Pancreas (tissue), 10 donors: ENCODE measurements at regions not wholly inside any gene's neighbourhood (a gene's known extent, or its start where the extent isn't known, plus 50 kb on each side); places are given as distances from the start of the nearest gene placed in this dataset.

Experiments used
- ATAC-seq, 4 donors: fragments of 200-7000 bp; cut with Tn5 transposase; one replicate each; pipeline versions ENCODE4 v1.8.0 to v1.9.1; 2020; ENCODE audit warnings: mild to moderate bottlenecking in 4 of 4, moderate library complexity in 4 of 4
- DNase-seq, 6 donors: peaks; one replicate each; pipeline ENCODE4 v3.0.0-alpha.2; 2020
- FAIRE-seq: peaks from 2 replicates; lab custom pipeline; 2012; peaks lifted over from hg19 to GRCh38; lab: Jason Lieb, UNC
- H3K27ac ChIP-seq, 4 donors: fragments of 200-600 bp; sonication (generic); 1 replicate in 3 of 4; 2 replicates in 1 of 4; pipeline versions ENCODE4 v1.5.0 to v1.8.0; 2020
- H3K27me3 ChIP-seq, 4 donors: fragments of 200-600 bp; one replicate each; pipeline ENCODE4 v1.8.0; 2021
- H3K36me3 ChIP-seq, 3 donors: fragments of 200-600 bp; sonication (generic) in 1 of 3; one replicate each; pipeline versions ENCODE4 v1.5.0 to v1.8.0; 2020 to 2021
- H3K4me1 ChIP-seq, 3 donors: fragments of 200-600 bp; one replicate each; pipeline ENCODE4 v1.8.0; 2021
- H3K4me3 ChIP-seq, 4 donors: fragments of 200-600 bp; sonication (generic) in 2 of 4; one replicate each; pipeline versions ENCODE4 v1.5.0 to v1.8.0; 2020 to 2021
- H3K9me3 ChIP-seq, 4 donors: fragments of 200-600 bp; one replicate each; pipeline ENCODE4 v1.8.0; 2021
- CTCF ChIP-seq, 4 donors: fragments of 200-600 bp; sonication (generic) in 3 of 4; IDR thresholded peaks; one replicate each; pipeline versions ENCODE4 v1.5.0 to v1.8.0; 2021; ENCODE audit warnings: antibody characterized with exemption in 4 of 4
- WGBS, 2 donors: extraction: QIAGEN DNeasy Blood & Tissue Kit; methylation state at CpG; one replicate each; pipeline ENCODE4 v1.1.7; 2013; 5-methylcytosine and 5-hydroxymethylcytosine counted together
- intact Hi-C, 3 donors: fragments of 100-400 bp; cut with DNase I; formaldehyde crosslinking; loops; one replicate each; pipeline versions ENCODE4 v1.11.1 to v1.14.2; 2022
- donor health status: healthy with polysubstance abuse.
- donor health status: DM: no; HTN: no; CAD: no; lungs with moderate emphysema.
- donor health status: DM: no; HTN: no; CAD: no.
- donor health status: control.
- donor health status: control.
- donor health status: Bipolar disorder and iron deficiency.
- donor health status: DM: yes; HTN: yes; CAD: no.
- donor health status: DM: no; HTN: no; CAD: no.
- donor health status: DM: no; HTN: no; CAD: no.
- donor health status: DM: yes; HTN: yes; CAD: no.

GRCh38 chr5:110852053-110852452 is 113.2 kb downstream of the SLC25A46 start:
- no peaks in the 10 kb centered on the region for H3K36me3 ChIP-seq
- no peak for TF ChIP-seq CTCF (IDR thresholded peaks at IDR 0.05)
- no peak overlapping the region for H3K27ac ChIP-seq
- no peak overlapping the region for H3K4me3 ChIP-seq
- intact Hi-C loops, result no loop called here
- ATAC-seq (no peak), FAIRE-seq (no peak), DNase-seq (no peak)
- no peaks in the 10 kb centered on the region for H3K9me3 ChIP-seq
- H3K4me1 ChIP-seq, result no peaks in the 10 kb centered on the region
- H3K27me3 ChIP-seq, result no peaks in the 10 kb centered on the region

GRCh38 chr5:110852541-110852940 is 113.7 kb downstream of the SLC25A46 start:
- Histone ChIP-seq H3K4me1 (no peaks in the 10 kb centered on the region), H3K27ac (no peak overlapping the region), H3K4me3 (no peak overlapping the region), H3K27me3 (no peaks in the 10 kb centered on the region), H3K9me3 (no peaks in the 10 kb centered on the region), H3K36me3 (no peaks in the 10 kb centered on the region)
- intact Hi-C loops, result no loop called here
- WGBS, 2 donors, result 58 to 64% methylated on average over 1 of the region's 1 CpG
- DNase-seq (no peak), FAIRE-seq (no peak), ATAC-seq (no peak)
- TF ChIP-seq CTCF (IDR thresholded peaks at IDR 0.05), result no peak

GRCh38 chr5:110853267-110853666 is 114.5 kb downstream of the SLC25A46 start:
- FAIRE-seq (no peak), ATAC-seq (no peak), DNase-seq (no peak)
- intact Hi-C loops, result no loop called here
- no peak for TF ChIP-seq CTCF (IDR thresholded peaks at IDR 0.05)
- 36 to 51% methylated on average over 3 of the region's 3 CpGs for WGBS, 2 donors
- Histone ChIP-seq H3K27ac (no peak overlapping the region), H3K9me3 (no peaks in the 10 kb centered on the region), H3K4me1 (no peaks in the 10 kb centered on the region), H3K27me3 (no peaks in the 10 kb centered on the region), H3K36me3 (no peaks in the 10 kb centered on the region), H3K4me3 (no peak overlapping the region)

- Histone ChIP-seq H3K4me1 (no peaks in the 10 kb centered on the region), H3K27ac (no peak overlapping the region), H3K27me3 (no peaks in the 10 kb centered on the region), H3K4me3 (no peak overlapping the region), H3K9me3 (no peaks in the 10 kb centered on the region), H3K36me3 (no peaks in the 10 kb centered on the region)
- ATAC-seq (no peak), DNase-seq (no peak), FAIRE-seq (no peak)
- WGBS, 2 donors, result 39 to 45% methylated on average over 1 of the region's 1 CpG
- no peak for TF ChIP-seq CTCF (IDR thresholded peaks at IDR 0.05)
- intact Hi-C loops, result no loop called here
Measured at GRCh38 chr5:110854200-110854599, 115.4 kb downstream of the SLC25A46 start.

GRCh38 chr5:110855961-110856360 is 117.2 kb downstream of the SLC25A46 start:
- Histone ChIP-seq H3K4me3 (no peak overlapping the region), H3K4me1 (no peaks in the 10 kb centered on the region), H3K27me3 (no peaks in the 10 kb centered on the region), H3K36me3 (no peaks in the 10 kb centered on the region), H3K27ac (no peak overlapping the region), H3K9me3 (no peaks in the 10 kb centered on the region)
- ATAC-seq (no peak), DNase-seq (no peak), FAIRE-seq (no peak)
- TF ChIP-seq CTCF (IDR thresholded peaks at IDR 0.05), result no peak
- WGBS, 2 donors, result 32 to 43% methylated on average over 1 of the region's 1 CpG
- intact Hi-C loops, result no loop called here
